Colonic mucosa (tissue), 4 donors: ENCODE measurements at regions not wholly inside any gene's neighbourhood (a gene's known extent, or its start where the extent isn't known, plus 50 kb on each side); places are given as distances from the start of the nearest gene placed in this dataset.

Source experiments
- DNase-seq: peaks from one replicate; pipeline ENCODE4 v3.0.0-alpha.2; 2020
- H3K27ac ChIP-seq: fragments of 200-600 bp; one replicate; pipeline ENCODE4 v1.8.0; 2021
- H3K27me3 ChIP-seq: fragments of 200-600 bp; one replicate; pipeline ENCODE4 v1.8.0; 2021
- H3K36me3 ChIP-seq: fragments of 200-600 bp; one replicate; pipeline ENCODE4 v1.8.0; 2021
- H3K4me1 ChIP-seq: fragments of 200-600 bp; one replicate; pipeline ENCODE4 v1.8.0; 2021; ENCODE audit warnings: mild to moderate bottlenecking
- H3K4me3 ChIP-seq: fragments of 200-600 bp; one replicate; pipeline ENCODE4 v1.8.0; 2021
- H3K9ac ChIP-seq, 2 donors: one replicate each; pipeline ENCODE4 v1.7.0; 2013; ENCODE audit warnings: control low read depth in 2 of 2, low read depth in 2 of 2, low read length in 2 of 2
- H3K9me3 ChIP-seq: fragments of 200-600 bp; one replicate; pipeline ENCODE4 v1.8.0; 2021
- CTCF ChIP-seq: fragments of 200-600 bp; IDR thresholded peaks from one replicate; pipeline ENCODE4 v1.8.0; 2022; ENCODE audit warnings: antibody characterized with exemption, mild to moderate bottlenecking
- intact Hi-C: fragments of 100-400 bp; cut with DNase I; formaldehyde crosslinking; loops from one replicate; pipeline ENCODE4 v1.14.1; 2022
- donor health status: healthy.
- donor health status: DM: no; HTN: no; CAD: no.
- donor health status: DM: no; HTN: no; CAD: no.

DNA sequence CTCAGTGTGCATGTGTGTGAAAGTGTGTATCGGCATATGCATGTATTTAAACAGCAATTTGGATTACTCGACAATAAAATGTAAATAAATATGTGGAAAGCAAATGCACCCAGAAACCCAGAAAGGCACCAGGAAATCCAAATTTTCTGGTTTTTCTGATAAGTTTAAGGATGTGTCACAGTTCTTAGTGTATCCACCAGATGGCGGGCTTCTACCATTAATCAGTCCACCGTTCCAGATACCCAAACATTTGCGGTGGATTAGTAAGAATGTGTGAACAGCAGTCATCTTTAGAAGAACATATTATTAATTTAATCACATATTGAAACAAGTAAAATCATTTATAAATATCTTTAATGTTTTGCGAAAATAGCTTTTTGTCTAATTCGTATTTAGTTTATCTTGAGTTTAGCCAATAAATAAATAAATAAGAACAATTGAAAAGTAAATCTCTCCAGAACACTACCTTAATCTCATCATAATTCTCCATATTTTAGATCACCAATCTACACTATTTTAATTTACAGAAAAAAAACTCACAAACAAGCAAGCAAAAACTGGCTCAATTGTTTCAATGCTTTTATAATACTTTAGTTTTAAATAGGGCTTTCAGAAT is 298.9 kb downstream of the DSEL start:
- no peak overlapping the region for H3K27ac ChIP-seq
- H3K9ac ChIP-seq = no peak overlapping the region
- no peaks in the 10 kb centered on the region for H3K9me3 ChIP-seq
- peak; percentile 83 for TF ChIP-seq CTCF
- no peaks in the 10 kb centered on the region for H3K36me3 ChIP-seq
- intact Hi-C loops = loop anchor here (5.0 kb wide), 2 partner anchors 1440 to 1520 kb away; no protein-coding TSS in a partner anchor
- no peaks in the 10 kb centered on the region for H3K4me1 ChIP-seq
- DNase-seq = peak; percentile 46
- no peak overlapping the region for H3K4me3 ChIP-seq
- no peaks in the 10 kb centered on the region for H3K27me3 ChIP-seq

DNA sequence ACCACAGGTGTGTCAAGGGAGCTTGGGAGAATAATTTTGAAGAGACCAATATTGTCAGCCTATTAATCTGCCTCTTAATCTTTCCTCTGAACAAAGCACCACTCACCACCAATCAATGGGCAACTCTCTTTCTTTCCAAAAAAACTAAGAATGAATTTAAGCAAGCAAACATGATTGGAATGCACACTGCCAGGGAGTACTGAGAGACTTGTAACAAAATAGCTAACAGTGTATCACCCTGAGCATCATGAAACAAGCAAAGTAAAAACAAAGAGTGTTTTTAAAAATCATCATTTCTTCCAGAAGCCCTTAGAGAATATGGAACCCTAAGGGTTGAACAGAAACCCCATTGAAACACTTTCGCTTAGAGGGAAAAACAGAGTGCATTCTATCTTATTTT is 299.7 kb downstream of the DSEL start:
- DNase-seq = no peak
- intact Hi-C loops = loop anchor here (5.0 kb wide), 2 partner anchors 1440 to 1520 kb away; no protein-coding TSS in a partner anchor
- no peak overlapping the region for H3K27ac ChIP-seq
- no peak overlapping the region for H3K4me3 ChIP-seq
- H3K27me3 ChIP-seq = no peaks in the 10 kb centered on the region
- H3K4me1 ChIP-seq = no peaks in the 10 kb centered on the region
- TF ChIP-seq CTCF = no peak
- no peak overlapping the region for H3K9ac ChIP-seq
- no peaks in the 10 kb centered on the region for H3K9me3 ChIP-seq
- H3K36me3 ChIP-seq = no peaks in the 10 kb centered on the region

- no peaks in the 10 kb centered on the region for H3K4me1 ChIP-seq
- no peaks in the 10 kb centered on the region for H3K27me3 ChIP-seq
- no peak for TF ChIP-seq CTCF
- H3K27ac ChIP-seq = no peak overlapping the region
- intact Hi-C loops = loop anchor here (5.0 kb wide), 2 partner anchors 1442 to 1522 kb away; no protein-coding TSS in a partner anchor
- no peaks in the 10 kb centered on the region for H3K9me3 ChIP-seq
- no peak for DNase-seq
- H3K4me3 ChIP-seq = no peak overlapping the region
- no peak overlapping the region for H3K9ac ChIP-seq
- H3K36me3 ChIP-seq = no peaks in the 10 kb centered on the region
These were observed 300.8 kb downstream of the DSEL start for GRCh38 chr18:67215686-67216085.

DNA sequence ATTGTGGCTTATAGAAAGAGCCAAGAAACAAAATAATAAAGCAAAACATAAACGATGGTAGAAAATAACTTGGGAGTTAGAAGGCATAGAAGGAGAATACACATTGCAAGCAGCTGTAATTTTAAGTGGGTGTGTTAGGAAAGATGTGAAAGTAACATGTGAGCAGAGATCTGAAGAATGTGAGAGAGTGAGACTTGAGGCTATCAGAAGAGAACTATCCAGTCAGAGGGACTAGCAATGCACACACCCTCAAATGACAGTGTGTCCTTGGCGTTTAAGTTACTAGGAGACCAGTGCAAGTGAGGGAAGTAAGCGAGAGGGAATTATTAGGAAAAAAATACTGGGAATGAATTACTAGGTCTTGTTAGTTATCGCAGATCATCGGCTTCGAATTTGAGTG is 304.9 kb downstream of the DSEL start:
- Histone ChIP-seq H3K9me3 (no peaks in the 10 kb centered on the region), H3K36me3 (no peaks in the 10 kb centered on the region)
- intact Hi-C loops = no loop called here

GRCh38 chr18:67200665-67201064 is 315.9 kb downstream of the DSEL start:
- no peak overlapping the region for H3K9ac ChIP-seq
- TF ChIP-seq CTCF = no peak
- intact Hi-C loops = loop anchor here (5.0 kb wide), 1 partner anchor 98 kb away; no protein-coding TSS in a partner anchor

More for the DNA sequence above, 304.9 kb downstream of the DSEL start:
- Histone ChIP-seq H3K4me1 (no peaks in the 10 kb centered on the region), H3K9ac (no peak overlapping the region), H3K27ac (no peak overlapping the region), H3K27me3 (no peaks in the 10 kb centered on the region), H3K4me3 (no peak overlapping the region)
- DNase-seq = no peak
- no peak for TF ChIP-seq CTCF

More at GRCh38 chr18:67200665-67201064, 315.9 kb downstream of the DSEL start:
- no peaks in the 10 kb centered on the region for H3K36me3 ChIP-seq
- H3K27ac ChIP-seq = no peak overlapping the region
- no peak for DNase-seq
- no peaks in the 10 kb centered on the region for H3K27me3 ChIP-seq
- no peaks in the 10 kb centered on the region for H3K9me3 ChIP-seq
- H3K4me1 ChIP-seq = no peaks in the 10 kb centered on the region
- no peak overlapping the region for H3K4me3 ChIP-seq
